Right lobe of liver (tissue), 4 donors: ENCODE measurements at regions not wholly inside any gene's neighbourhood (a gene's known extent, or its start where the extent isn't known, plus 50 kb on each side); places are given as distances from the start of the nearest gene placed in this dataset.

Experiments
- POLR2A ChIP-seq: fragments of 450-650 bp; IDR thresholded peaks from one replicate; pipeline ENCODE4 v1.6.1; 2017; ENCODE audit warnings: antibody characterized with exemption, mild to moderate bottlenecking
- TF ChIP-seq, protein P1 (sequence below), 4 donors: fragments of 200-600 bp in 3 of 4; fragments of 450-650 bp in 1 of 4; IDR thresholded peaks; one replicate each; pipeline versions ENCODE4 v1.5.1 to v1.8.0; 2016 to 2022; ENCODE audit warnings: antibody characterized with exemption in 4 of 4, mild to moderate bottlenecking in 2 of 4
- donor health status: DM: no; HTN: no; CAD: no.
- donor health status: DM: no; HTN: no; CAD: no.
- donor health status: DM: no; HTN: yes; CAD: no.

DNA sequence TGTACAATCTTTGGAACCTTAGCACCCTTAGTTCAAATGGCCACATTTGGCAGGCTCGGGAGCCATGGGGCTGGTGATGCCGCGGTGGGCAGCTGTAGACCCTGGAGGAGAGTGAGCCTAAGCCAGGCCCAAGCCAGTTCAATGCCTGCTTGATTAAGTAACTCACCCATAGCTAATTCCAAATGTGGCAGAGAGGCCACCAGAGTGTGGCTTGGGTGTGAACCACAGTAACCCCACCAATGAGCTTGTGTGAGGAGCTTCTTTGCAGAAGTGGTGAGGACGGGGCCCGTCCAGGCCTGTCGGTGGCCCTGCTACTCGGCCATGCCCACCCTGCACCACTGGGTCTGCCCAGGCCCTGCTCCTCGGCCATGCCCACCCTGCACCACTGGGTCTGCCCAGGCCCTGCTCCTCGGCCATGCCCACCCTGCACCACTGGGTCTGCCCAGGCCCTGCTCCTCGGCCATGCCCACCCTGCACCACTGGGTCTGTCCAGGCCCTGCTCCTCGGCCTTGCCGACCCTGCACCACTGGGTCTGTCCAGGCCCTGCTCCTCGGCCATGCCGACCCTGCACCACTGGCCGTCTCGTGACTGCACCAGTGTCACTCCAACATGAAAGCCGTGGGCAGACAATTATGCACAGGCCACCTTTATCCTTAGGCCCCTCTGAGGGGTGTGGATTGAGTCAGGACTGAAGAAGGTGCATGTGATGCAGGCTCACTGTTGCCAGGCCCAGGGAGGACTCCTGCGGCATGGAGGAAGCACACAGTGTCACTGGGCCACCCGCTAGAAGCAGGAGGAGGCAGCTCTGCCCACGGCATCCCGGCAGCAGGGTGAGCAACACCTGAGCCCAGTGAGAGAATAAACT lies 75.4 kb downstream of the MRPL36 start:
- no peak for TF ChIP-seq POLR2A
- TF ChIP-seq, protein P1, sequence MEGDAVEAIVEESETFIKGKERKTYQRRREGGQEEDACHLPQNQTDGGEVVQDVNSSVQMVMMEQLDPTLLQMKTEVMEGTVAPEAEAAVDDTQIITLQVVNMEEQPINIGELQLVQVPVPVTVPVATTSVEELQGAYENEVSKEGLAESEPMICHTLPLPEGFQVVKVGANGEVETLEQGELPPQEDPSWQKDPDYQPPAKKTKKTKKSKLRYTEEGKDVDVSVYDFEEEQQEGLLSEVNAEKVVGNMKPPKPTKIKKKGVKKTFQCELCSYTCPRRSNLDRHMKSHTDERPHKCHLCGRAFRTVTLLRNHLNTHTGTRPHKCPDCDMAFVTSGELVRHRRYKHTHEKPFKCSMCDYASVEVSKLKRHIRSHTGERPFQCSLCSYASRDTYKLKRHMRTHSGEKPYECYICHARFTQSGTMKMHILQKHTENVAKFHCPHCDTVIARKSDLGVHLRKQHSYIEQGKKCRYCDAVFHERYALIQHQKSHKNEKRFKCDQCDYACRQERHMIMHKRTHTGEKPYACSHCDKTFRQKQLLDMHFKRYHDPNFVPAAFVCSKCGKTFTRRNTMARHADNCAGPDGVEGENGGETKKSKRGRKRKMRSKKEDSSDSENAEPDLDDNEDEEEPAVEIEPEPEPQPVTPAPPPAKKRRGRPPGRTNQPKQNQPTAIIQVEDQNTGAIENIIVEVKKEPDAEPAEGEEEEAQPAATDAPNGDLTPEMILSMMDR (IDR thresholded peaks at IDR 0.05): no peak
